22Rv1 (cell line): ENCODE measurements at regions not wholly inside any gene's neighbourhood (a gene's known extent, or its start where the extent isn't known, plus 50 kb on each side); places are given as distances from the start of the nearest gene placed in this dataset.

Experiments
- CTCF ChIP-seq: fragments of 450-650 bp; IDR thresholded peaks from 2 replicates; pipeline ENCODE4 v1.5.1; 2017; ENCODE audit warnings: mild to moderate bottlenecking
- ZFX ChIP-seq: fragments of 450-650 bp; IDR thresholded peaks from 2 replicates; pipeline ENCODE4 v1.6.1; 2017; ENCODE audit warnings: antibody characterized with exemption, borderline replicate concordance

GRCh38 chr13:55219538-55219937 is 1921.2 kb upstream of the PRR20A start:
- TF ChIP-seq CTCF: no peak
- TF ChIP-seq ZFX: no peak
